GM12878 (cell line): ENCODE measurements at regions not wholly inside any gene's neighbourhood (a gene's known extent, or its start where the extent isn't known, plus 50 kb on each side); places are given as distances from the start of the nearest gene placed in this dataset.

Experiments
- ATAC-seq: fragments of 200-7000 bp; cut with Tn5 transposase; 3 replicates; pipeline ENCODE4 v1.9.1; 2020; ENCODE audit warnings: mild to moderate bottlenecking, moderate library complexity
- BruUV-seq: library from RNA; stranded (reverse); fragments of 400-500 nt; replicated peaks from 2 replicates; lab custom pipeline; 2021; lab: Mats Ljungman, UMichigan
- CTCF ChIA-PET: fragments of 300-600 bp; sonication (Branson Sonifier 250); formaldehyde crosslinking; extraction: SDS; loops from one replicate; lab custom pipeline; 2021; ENCODE audit warnings: inconsistent platforms; lab: Yijun Ruan, JAX
- POLR2A ChIA-PET: fragments of 350-600 bp; formaldehyde crosslinking; extraction: SDS; loops from one replicate; lab custom pipeline; 2021; ENCODE audit warnings: inconsistent platforms; lab: Charles Lee
- RAD21 ChIA-PET: fragments of 300-600 bp; sonication (Branson Sonifier 250); formaldehyde crosslinking; loops from one replicate; lab custom pipeline; 2023; ENCODE audit warnings: antibody characterized with exemption; ENCODE audit not compliant: unreplicated experiment; lab: Charles Lee
- SMC1A ChIA-PET: fragments of 300-600 bp; sonication (Branson Sonifier 250); formaldehyde crosslinking; loops from one replicate; lab custom pipeline; 2023; ENCODE audit not compliant: unreplicated experiment, uncharacterized antibody; lab: Charles Lee
- DNase-seq: peaks from one replicate; pipeline ENCODE4 v3.0.0-alpha.2; 2011; ENCODE audit warnings: low read depth, low spot score
- FAIRE-seq: peaks from 3 replicates; lab custom pipeline; 2011; peaks lifted over from hg19 to GRCh38; lab: Jason Lieb, UNC
- H2AFZ ChIP-seq: 2 replicates; pipeline ENCODE4 v1.6.0; 2011; ENCODE audit warnings: low read depth, low read length, control low read depth; ENCODE audit not compliant: control insufficient read depth
- H3K27ac ChIP-seq: 2 replicates; pipeline ENCODE4 v1.5.1; 2011; ENCODE audit warnings: control low read depth; ENCODE audit not compliant: control insufficient read depth, insufficient read depth
- H3K27me3 ChIP-seq, 2 experiments: replicated peaks in 1 of 2; 2 replicates each; pipeline versions ENCODE4 v1.6.0 to v1.6.1; 2011; ENCODE audit warnings: low read length in 1 of 2; ENCODE audit not compliant: control insufficient read depth in 2 of 2, insufficient read depth in 2 of 2
- H3K36me3 ChIP-seq, 2 experiments: 2 replicates each; pipeline ENCODE4 v1.5.1; 2011; ENCODE audit warnings: low read length in 1 of 2; ENCODE audit not compliant: control insufficient read depth in 2 of 2, insufficient read depth in 2 of 2
- H3K4me1 ChIP-seq: 2 replicates; pipeline ENCODE4 v1.6.1; 2011; ENCODE audit warnings: mild to moderate bottlenecking, low read length, moderate library complexity, mixed read lengths; ENCODE audit not compliant: control insufficient read depth, insufficient read depth
- H3K4me2 ChIP-seq: 2 replicates; pipeline ENCODE4 v1.6.0; 2011; ENCODE audit warnings: control low read depth; ENCODE audit not compliant: control insufficient read depth, insufficient read depth
- H3K4me3 ChIP-seq: fragments of 200-600 bp; sonication (generic); 2 replicates; pipeline ENCODE4 v1.5.1; 2016
- H3K79me2 ChIP-seq: 2 replicates; pipeline ENCODE4 v1.6.0; 2011; ENCODE audit warnings: low read length; ENCODE audit not compliant: control insufficient read depth, insufficient read depth
- H3K9ac ChIP-seq: 2 replicates; pipeline ENCODE4 v1.8.0; 2011; ENCODE audit warnings: low read length, control low read depth, mixed read lengths; ENCODE audit not compliant: control insufficient read depth, insufficient read depth
- H3K9me3 ChIP-seq: replicated peaks from 3 replicates; pipeline ENCODE4 v1.5.1; 2011; ENCODE audit warnings: mild to moderate bottlenecking, low read length; ENCODE audit not compliant: control insufficient read depth, insufficient read depth
- H4K20me1 ChIP-seq: 2 replicates; pipeline ENCODE4 v1.6.0; 2011; ENCODE audit not compliant: control insufficient read depth, insufficient read depth
- EED ChIP-seq: sonication (generic); IDR thresholded peaks from 2 replicates; pipeline ENCODE4 v1.6.1; 2016; ENCODE audit warnings: antibody characterized with exemption, low read depth
- MTA3 ChIP-seq: IDR thresholded peaks from 2 replicates; pipeline ENCODE4 v1.6.1; 2012; ENCODE audit warnings: low read length, inconsistent platforms, borderline replicate concordance
- NFYA ChIP-seq: IDR thresholded peaks from 2 replicates; pipeline ENCODE4 v1.6.1; 2011; ENCODE audit warnings: low read depth, mild to moderate bottlenecking, low read length, improper control_type of control experiment, borderline replicate concordance
- NR2C2 ChIP-seq: IDR thresholded peaks from 2 replicates; pipeline ENCODE4 v1.6.1; 2011; ENCODE audit warnings: borderline replicate concordance, low read depth; ENCODE audit not compliant: control insufficient read depth, insufficient read length
- POLR2AphosphoS5 ChIP-seq: IDR thresholded peaks from 2 replicates; pipeline ENCODE4 v1.6.1; 2011; ENCODE audit warnings: mild to moderate bottlenecking, low read length, inconsistent platforms
- RUNX3 ChIP-seq: IDR thresholded peaks from 2 replicates; pipeline ENCODE4 v1.6.1; 2012; ENCODE audit warnings: low read length, inconsistent platforms
- SUZ12 ChIP-seq: fragments of 200-600 bp; sonication (generic); IDR thresholded peaks from one replicate; pipeline ENCODE4 v1.6.1; 2018; ENCODE audit warnings: antibody characterized with exemption, mild to moderate bottlenecking; ENCODE audit not compliant: unreplicated experiment
- ZNF24 ChIP-seq: fragments of 450-650 bp; IDR thresholded peaks from 2 replicates; pipeline ENCODE4 v1.6.1; 2017; ENCODE audit warnings: antibody characterized with exemption, mild to moderate bottlenecking
- WGBS: methylation state at CpG from one replicate; pipeline ENCODE4 v1.1.6; 2016; ENCODE audit warnings: low lambda C conversion rate; ENCODE audit not compliant: insufficient replicate concordance, insufficient coverage; ENCODE audit errors: missing lambda C conversion rate; 5-methylcytosine and 5-hydroxymethylcytosine counted together
- in situ Hi-C: fragments of 300-500 bp; cut with MboI; formaldehyde crosslinking; loops from 9 replicates; pipeline ENCODE4 v1.14.3; 2018; ENCODE audit warnings: mixed read lengths
- intact Hi-C: fragments of 100-400 bp; cut with micrococcal nuclease; formaldehyde crosslinking; loops from one replicate; pipeline ENCODE4 v1.14.2; 2022; ENCODE audit not compliant: unreplicated experiment
- TF ChIP-seq, protein P1 (sequence below): IDR thresholded peaks from 2 replicates; pipeline ENCODE4 v1.6.1; 2011; ENCODE audit warnings: mild to moderate bottlenecking, low read depth, low read length, moderate library complexity; ENCODE audit not compliant: insufficient replicate concordance
- TF ChIP-seq, protein P2 (sequence below): fragments of 450-650 bp; IDR thresholded peaks from 2 replicates; pipeline ENCODE4 v1.6.1; 2018; ENCODE audit warnings: borderline replicate concordance, mild to moderate bottlenecking; ENCODE audit not compliant: partially characterized antibody

GRCh38 chr10:118930614-118931013 is 98.9 kb upstream of the NANOS1 start:
- 0% methylated on average over 1 of the region's 1 CpG for WGBS
- DNase-seq (no peak), ATAC-seq (no peak), FAIRE-seq (no peak)
- no peaks in the 10 kb centered on the region for H3K4me1 ChIP-seq
- H3K9ac ChIP-seq: no peak overlapping the region
- no peaks in the 10 kb centered on the region for H4K20me1 ChIP-seq
- no peaks in the 10 kb centered on the region for H3K36me3 ChIP-seq
- H2AFZ ChIP-seq: no peak overlapping the region
- TF ChIP-seq NFYA: no peak
- no peak for TF ChIP-seq RUNX3
- no peak for TF ChIP-seq ZNF24
- TF ChIP-seq NR2C2: no peak
- TF ChIP-seq SUZ12: no peak
- TF ChIP-seq POLR2AphosphoS5: no peak
- TF ChIP-seq, protein P1, sequence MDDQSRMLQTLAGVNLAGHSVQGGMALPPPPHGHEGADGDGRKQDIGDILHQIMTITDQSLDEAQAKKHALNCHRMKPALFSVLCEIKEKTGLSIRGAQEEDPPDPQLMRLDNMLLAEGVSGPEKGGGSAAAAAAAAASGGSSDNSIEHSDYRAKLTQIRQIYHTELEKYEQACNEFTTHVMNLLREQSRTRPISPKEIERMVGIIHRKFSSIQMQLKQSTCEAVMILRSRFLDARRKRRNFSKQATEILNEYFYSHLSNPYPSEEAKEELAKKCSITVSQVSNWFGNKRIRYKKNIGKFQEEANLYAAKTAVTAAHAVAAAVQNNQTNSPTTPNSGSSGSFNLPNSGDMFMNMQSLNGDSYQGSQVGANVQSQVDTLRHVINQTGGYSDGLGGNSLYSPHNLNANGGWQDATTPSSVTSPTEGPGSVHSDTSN: no peak
- TF ChIP-seq, protein P2, sequence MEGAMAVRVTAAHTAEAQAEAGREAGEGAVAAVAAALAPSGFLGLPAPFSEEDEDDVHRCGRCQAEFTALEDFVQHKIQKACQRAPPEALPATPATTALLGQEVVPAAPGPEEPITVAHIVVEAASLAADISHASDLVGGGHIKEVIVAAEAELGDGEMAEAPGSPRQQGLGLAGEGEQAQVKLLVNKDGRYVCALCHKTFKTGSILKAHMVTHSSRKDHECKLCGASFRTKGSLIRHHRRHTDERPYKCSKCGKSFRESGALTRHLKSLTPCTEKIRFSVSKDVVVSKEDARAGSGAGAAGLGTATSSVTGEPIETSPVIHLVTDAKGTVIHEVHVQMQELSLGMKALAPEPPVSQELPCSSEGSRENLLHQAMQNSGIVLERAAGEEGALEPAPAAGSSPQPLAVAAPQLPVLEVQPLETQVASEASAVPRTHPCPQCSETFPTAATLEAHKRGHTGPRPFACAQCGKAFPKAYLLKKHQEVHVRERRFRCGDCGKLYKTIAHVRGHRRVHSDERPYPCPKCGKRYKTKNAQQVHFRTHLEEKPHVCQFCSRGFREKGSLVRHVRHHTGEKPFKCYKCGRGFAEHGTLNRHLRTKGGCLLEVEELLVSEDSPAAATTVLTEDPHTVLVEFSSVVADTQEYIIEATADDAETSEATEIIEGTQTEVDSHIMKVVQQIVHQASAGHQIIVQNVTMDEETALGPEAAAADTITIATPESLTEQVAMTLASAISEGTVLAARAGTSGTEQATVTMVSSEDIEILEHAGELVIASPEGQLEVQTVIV: no peak
- TF ChIP-seq MTA3: no peak
- TF ChIP-seq EED: no peak
- intact Hi-C loops (no loop called here), in situ Hi-C loops (no loop called here)
- H3K9me3 ChIP-seq: no peaks in the 10 kb centered on the region; the same call in 2 of the 3 replicates
- no peaks in the 10 kb centered on the region for H3K79me2 ChIP-seq
- no peaks in the 10 kb centered on the region for H3K27me3 ChIP-seq
- RAD21 ChIA-PET: no interaction called here
- BruUV-seq: no TSS peak
- SMC1A ChIA-PET: no interaction called here
- H3K4me2 ChIP-seq: no peak overlapping the region
- CTCF ChIA-PET: no interaction called here
- H3K4me3 ChIP-seq: no peak overlapping the region
- no peak overlapping the region for H3K27ac ChIP-seq
- POLR2A ChIA-PET: no interaction called here
